ENCODE measurements at regions not wholly inside any gene's neighbourhood (a gene's known extent, or its start where the extent isn't known, plus 50 kb on each side); places are given as distances from the start of the nearest gene placed in this dataset.

DNA sequence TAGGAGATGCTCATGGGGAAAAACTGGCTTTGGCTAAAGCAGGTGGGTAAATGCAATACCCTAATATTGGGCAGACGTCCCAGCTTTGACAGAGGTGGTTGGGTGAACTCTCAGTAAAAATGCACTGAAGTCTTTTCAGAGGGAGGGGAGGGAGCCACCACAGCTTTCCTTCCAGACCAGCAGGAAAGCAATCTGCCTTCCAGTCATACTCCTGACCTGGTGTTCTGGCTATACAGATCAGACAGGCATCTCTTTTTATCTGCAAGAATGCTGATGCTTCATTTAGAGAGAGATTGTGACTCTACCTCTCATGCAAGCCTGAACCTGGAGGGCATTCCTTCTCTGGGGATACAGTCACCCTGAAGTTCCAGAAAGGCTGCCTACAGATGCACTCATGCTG is 52.6 kb upstream of the ICA1 start:
- no peak for TF ChIP-seq CTCF (IDR thresholded peaks at IDR 0.05; ENCODE audit: low read depth, low read length)
- in situ Hi-C loops (cut with HindIII; ENCODE audit: low sequenced_read_pairs), result no loop called here
- no peak for DNase-seq (ENCODE audit: low read depth, low spot score)

DNA sequence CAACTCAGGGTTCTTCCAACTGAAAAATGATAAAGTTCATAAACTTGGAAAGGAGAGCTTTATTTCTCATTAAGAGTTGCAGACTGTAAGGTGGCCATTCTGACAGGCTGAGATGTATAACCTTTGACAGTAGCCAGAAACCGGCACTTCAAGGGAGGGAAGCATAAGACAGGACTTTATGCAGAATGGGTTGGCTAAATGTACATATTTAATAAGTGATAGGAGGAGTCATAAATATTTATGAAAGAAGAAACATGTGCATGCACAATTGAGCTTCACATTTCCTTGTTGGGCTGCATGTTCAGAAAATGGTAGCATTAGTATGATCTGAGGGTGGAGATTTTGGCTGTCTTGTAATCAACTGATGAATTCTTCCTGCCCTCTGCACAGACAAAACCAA is 57.1 kb upstream of the ICA1 start:
- no peak for TF ChIP-seq CTCF (IDR thresholded peaks at IDR 0.05; ENCODE audit: low read depth, low read length)
- DNase-seq (ENCODE audit: low read depth, low spot score), result no peak
- in situ Hi-C loops (cut with HindIII; ENCODE audit: low sequenced_read_pairs), result no loop called here
- H3K4me3 ChIP-seq (ENCODE audit: low read depth, low read length), result no peak overlapping the region

More for the DNA sequence above, 52.6 kb upstream of the ICA1 start:
- H3K4me3 ChIP-seq (ENCODE audit: low read depth, low read length), result no peak overlapping the region

- H3K4me3 ChIP-seq (ENCODE audit: low read depth, low read length), result no peak overlapping the region
- no peak for DNase-seq (ENCODE audit: low read depth, low spot score)
- TF ChIP-seq CTCF (IDR thresholded peaks at IDR 0.05; ENCODE audit: low read depth, low read length), result no peak
- in situ Hi-C loops (cut with HindIII; ENCODE audit: low sequenced_read_pairs), result no loop called here
These were observed 58.2 kb upstream of the ICA1 start for GRCh38 chr7:8320174-8320573.

DNA sequence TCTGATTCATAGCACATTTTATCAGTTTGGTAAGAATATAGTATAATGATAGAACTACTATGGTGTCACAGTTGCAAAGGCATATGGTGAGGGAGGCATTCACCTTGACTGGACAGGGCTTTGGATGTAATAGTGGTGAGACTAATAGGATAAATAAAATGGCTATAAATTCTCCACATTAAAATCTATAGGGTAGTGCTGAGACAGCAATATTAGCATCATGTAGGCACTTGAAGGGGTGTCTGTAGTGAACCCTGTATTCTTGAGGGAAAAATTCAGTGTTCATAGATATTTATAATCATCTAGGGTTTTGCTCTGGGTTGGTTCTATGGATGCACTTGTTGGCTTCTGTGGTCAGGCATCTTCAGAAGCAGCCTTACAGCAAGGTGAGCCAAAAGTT is 59.3 kb upstream of the ICA1 start:
- no peak for DNase-seq (ENCODE audit: low read depth, low spot score)
- no peak overlapping the region for H3K4me3 ChIP-seq (ENCODE audit: low read depth, low read length)
- in situ Hi-C loops (cut with HindIII; ENCODE audit: low sequenced_read_pairs), result no loop called here
- TF ChIP-seq CTCF (IDR thresholded peaks at IDR 0.05; ENCODE audit: low read depth, low read length), result no peak

DNA sequence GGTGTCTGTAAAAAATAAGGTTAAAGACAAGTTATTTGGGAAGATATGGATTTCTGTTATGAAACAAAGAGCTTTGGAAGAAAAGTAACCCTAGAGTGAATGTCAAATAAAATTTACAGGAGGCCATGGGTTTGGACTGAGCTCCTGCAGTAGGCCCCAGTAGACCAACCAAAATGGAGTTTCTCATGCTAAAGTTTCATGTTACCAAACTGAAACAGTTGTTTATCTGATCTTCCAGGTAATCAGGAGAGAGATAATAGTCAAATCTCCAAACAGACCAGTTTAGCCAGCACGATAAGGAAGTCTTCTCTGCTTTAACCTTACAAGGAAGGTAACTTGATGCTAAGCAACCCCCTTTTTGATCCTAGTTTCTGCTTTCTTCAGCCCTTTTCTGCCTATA is 60.7 kb upstream of the ICA1 start:
- in situ Hi-C loops (cut with HindIII; ENCODE audit: low sequenced_read_pairs), result no loop called here

DNA sequence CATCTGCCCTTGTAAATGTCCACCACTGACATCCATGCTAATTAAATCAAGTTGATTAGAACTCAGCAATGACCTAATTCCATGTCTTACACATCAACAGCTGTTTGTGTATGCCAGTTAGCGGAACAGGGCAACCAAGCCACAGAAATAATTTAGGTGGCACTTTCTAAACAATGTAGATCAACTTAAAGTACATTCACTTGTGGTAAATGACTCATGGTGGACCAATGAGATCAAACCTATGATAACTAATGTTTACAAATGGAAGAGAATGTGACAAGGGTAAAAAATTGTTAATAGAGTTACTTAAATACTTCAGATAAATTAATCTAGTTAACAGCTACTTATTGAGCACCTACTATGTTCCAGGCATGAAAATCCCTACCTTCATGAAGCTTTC is 63.1 kb upstream of the ICA1 start:
- DNase-seq (ENCODE audit: low read depth, low spot score), result no peak

More for the DNA sequence above, 60.7 kb upstream of the ICA1 start:
- no peak for TF ChIP-seq CTCF (IDR thresholded peaks at IDR 0.05; ENCODE audit: low read depth, low read length)
- no peak overlapping the region for H3K4me3 ChIP-seq (ENCODE audit: low read depth, low read length)
- no peak for DNase-seq (ENCODE audit: low read depth, low spot score)

More for the DNA sequence above, 63.1 kb upstream of the ICA1 start:
- no peak overlapping the region for H3K4me3 ChIP-seq (ENCODE audit: low read depth, low read length)
- in situ Hi-C loops (cut with HindIII; ENCODE audit: low sequenced_read_pairs), result no loop called here
- TF ChIP-seq CTCF (IDR thresholded peaks at IDR 0.05; ENCODE audit: low read depth, low read length), result no peak
